Duodenal mucosa (tissue), 2 donors: ENCODE measurements at regions not wholly inside any gene's neighbourhood (a gene's known extent, or its start where the extent isn't known, plus 50 kb on each side); places are given as distances from the start of the nearest gene placed in this dataset.
"Not testable (repeated sequence)": the region's sequence is repeated elsewhere in the genome, so short reads cannot be mapped to it uniquely, and the experiment has no call there.

Source experiments
- H3K27ac ChIP-seq: one replicate; pipeline ENCODE4 v1.7.0; 2013; ENCODE audit warnings: low read depth, low read length
- H3K27me3 ChIP-seq, 2 donors: one replicate each; pipeline ENCODE4 v1.7.0; 2013; ENCODE audit warnings: low read length in 2 of 2, control low read depth in 1 of 2; ENCODE audit not compliant: insufficient read depth in 2 of 2, control insufficient read depth in 1 of 2
- H3K36me3 ChIP-seq, 2 donors: one replicate each; pipeline ENCODE4 v1.7.0; 2013; ENCODE audit warnings: low read length in 2 of 2, control low read depth in 1 of 2; ENCODE audit not compliant: insufficient read depth in 2 of 2, control insufficient read depth in 1 of 2
- H3K4me1 ChIP-seq, 2 donors: one replicate each; pipeline ENCODE4 v1.7.0; 2013; ENCODE audit warnings: low read length in 2 of 2, control low read depth in 1 of 2; ENCODE audit not compliant: insufficient read depth in 2 of 2, control insufficient read depth in 1 of 2
- H3K4me3 ChIP-seq, 2 donors: one replicate each; pipeline ENCODE4 v1.7.0; 2013; ENCODE audit warnings: low read length in 2 of 2, low read depth in 1 of 2
- H3K9ac ChIP-seq, 2 donors: one replicate each; pipeline ENCODE4 v1.7.0; 2013; ENCODE audit warnings: low read length in 2 of 2, low read depth in 1 of 2
- H3K9me3 ChIP-seq, 2 donors: one replicate each; pipeline ENCODE4 v1.7.0; 2013; ENCODE audit warnings: low read length in 2 of 2, control low read depth in 1 of 2; ENCODE audit not compliant: control insufficient read depth in 1 of 2

DNA sequence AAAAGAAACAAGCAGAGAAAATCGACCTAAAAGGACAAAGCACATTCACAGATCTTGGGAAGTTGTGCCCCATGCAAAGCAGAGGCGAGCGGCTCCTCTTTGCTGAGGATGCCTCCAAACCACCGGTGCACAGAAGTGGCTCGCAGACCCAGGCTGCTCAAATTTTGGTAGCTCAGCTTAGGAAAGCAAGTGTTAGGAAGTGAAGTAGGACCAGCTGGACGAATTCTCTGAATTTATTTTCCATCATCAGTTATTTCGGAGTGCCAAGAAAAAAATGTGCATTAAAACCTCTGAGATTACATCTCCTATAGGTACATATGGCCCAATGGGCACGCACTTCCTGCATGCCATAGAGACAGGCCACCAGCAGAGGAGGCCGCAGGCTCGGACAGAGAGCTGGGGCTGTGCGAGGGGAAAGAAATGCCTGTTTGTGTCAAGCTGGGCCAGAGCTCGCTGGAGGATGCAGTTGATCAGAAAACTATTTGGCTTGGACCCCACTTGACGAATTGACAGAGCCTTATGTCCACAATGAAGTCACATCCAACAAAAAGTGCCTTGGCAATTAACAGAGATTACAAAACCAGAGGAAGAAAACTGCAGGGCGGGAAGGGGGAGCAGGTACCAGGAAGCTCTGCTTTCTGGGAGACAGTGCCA is 122.3 kb upstream of the LYZL2 start:
- Histone ChIP-seq H3K27ac (no peak overlapping the region), H3K9ac (no peak overlapping the region), H3K27me3 (no peaks in the 10 kb centered on the region), H3K4me1 (no peaks in the 10 kb centered on the region), H3K36me3 (no peaks in the 10 kb centered on the region), H3K9me3 (no peaks in the 10 kb centered on the region), H3K4me3 (no peak overlapping the region)

GRCh38 chr10:30750971-30751677 is 121.6 kb upstream of the LYZL2 start:
- Histone ChIP-seq H3K9me3 (no peaks in the 10 kb centered on the region), H3K36me3 (no peaks in the 10 kb centered on the region), H3K4me1 (no peaks in the 10 kb centered on the region), H3K4me3 (no peak overlapping the region), H3K27ac (no peak overlapping the region), H3K27me3 (no peaks in the 10 kb centered on the region), H3K9ac (no peak overlapping the region)

DNA sequence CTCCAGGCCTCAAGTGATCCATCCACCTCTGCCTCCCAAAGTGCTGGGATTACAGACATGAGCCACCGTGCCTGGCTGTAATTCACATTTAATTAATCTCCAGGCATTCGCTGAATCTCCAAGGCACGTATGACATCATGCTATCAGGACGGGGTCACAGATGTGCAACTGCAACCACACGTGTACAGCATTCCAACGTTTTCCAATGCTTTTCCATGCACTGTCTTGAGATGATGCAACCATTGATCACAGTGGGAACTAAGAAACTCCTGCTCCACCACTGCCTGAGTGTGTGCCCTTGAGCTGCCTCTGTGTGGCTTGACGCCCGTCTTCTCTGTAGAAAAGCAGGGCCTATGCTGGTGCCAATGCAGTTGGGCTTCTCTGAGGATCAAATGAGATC is 119.8 kb upstream of the LYZL2 start:
- H3K9me3 ChIP-seq, result no peaks in the 10 kb centered on the region
- H3K9ac ChIP-seq, result no peak overlapping the region
- H3K36me3 ChIP-seq, result no peaks in the 10 kb centered on the region
- no peaks in the 10 kb centered on the region for H3K4me1 ChIP-seq
- no peak overlapping the region for H3K27ac ChIP-seq
- no peak overlapping the region for H3K4me3 ChIP-seq
- no peaks in the 10 kb centered on the region for H3K27me3 ChIP-seq

DNA sequence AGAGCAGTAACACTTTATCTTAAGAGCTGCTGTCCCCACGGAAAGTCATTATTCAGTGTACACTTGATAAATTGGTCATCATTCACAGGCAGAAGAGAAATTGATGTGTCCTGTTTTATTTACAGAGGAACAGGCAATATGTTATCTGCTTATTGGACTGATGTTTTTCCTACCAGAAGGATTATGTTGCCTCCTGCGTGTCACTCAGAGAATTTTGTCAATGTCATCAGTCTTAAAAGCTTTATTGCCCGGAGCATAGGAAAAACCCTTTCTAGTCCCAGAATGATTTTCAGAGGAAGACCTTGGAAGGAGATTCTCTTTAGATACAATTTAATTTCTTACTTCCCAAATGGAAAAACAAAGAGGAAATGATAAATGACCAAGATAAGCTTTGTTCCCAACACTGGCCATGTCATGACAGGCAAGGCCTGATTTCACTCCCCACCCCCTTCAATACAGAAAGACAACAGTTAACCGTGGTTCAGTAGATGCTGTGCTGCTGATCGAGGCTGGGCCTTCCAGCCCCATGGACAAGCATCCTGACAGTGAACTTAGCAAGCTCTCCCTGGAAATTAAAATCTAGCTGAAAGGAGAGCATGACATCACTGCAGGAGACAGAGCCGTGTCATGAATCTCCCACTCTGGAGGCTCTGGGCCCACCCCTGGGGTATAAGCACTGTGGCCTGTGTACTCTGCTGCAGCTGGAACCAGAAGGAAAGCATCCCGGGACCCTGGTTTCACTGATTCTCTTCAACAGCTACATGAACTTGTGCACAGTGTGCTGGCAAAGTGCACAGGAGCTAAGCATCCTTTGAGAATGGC is 118.8 kb upstream of the LYZL2 start:
- Histone ChIP-seq H3K27ac (no peak overlapping the region), H3K9me3 (no peaks in the 10 kb centered on the region), H3K4me1 (no peaks in the 10 kb centered on the region), H3K4me3 (no peak overlapping the region), H3K9ac (no peak overlapping the region), H3K27me3 (no peaks in the 10 kb centered on the region), H3K36me3 (no peaks in the 10 kb centered on the region)

DNA sequence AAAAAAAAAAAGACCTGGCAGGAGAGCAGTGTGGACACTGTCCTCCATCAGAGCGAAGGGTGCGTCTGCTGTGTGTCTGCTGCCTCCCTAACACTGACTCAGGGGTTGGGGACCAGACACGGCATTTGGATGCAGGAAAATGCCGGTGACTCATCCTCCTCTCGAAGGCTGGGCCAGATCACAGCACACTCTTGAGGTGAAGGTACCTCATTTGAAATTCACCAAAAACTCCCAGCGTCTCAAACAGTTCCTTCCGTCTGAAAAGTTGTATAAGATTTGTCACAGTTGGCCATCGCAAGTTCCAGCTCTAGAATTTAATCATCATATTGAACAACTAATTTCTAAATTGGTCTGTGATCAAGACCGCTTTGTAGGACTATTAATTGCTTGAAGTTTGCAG is 118.1 kb upstream of the LYZL2 start:
- no peaks in the 10 kb centered on the region for H3K4me1 ChIP-seq
- H3K9ac ChIP-seq, result no peak overlapping the region
- H3K27me3 ChIP-seq, result no peaks in the 10 kb centered on the region
- H3K4me3 ChIP-seq, result no peak overlapping the region
- no peaks in the 10 kb centered on the region for H3K36me3 ChIP-seq
- no peaks in the 10 kb centered on the region for H3K9me3 ChIP-seq
- no peak overlapping the region for H3K27ac ChIP-seq

DNA sequence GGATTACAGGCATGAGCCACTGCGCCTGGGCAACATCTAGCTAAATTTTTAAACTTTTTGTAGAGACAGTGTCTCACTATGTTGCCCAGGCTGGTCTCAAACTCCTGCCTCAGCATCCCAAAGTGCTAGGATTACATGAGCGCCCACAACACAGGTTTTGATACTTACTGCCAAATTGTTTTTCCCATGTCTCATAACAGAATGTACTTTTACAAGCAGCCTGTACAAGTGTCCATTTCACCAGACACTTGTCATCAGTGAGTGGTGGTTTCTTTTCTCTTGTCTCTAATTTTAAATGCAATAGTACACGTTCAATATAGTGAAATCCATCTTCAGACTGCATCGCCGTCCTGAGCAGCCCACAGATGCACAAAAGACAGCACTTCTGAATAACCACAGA is 116.4 kb upstream of the LYZL2 start:
- H3K36me3 ChIP-seq, result no peaks in the 10 kb centered on the region

GRCh38 chr10:30744106-30744505 is 114.6 kb upstream of the LYZL2 start:
- no peaks in the 10 kb centered on the region for H3K27me3 ChIP-seq
- H3K36me3 ChIP-seq, result no peaks in the 10 kb centered on the region
- H3K9ac ChIP-seq, result no peak overlapping the region
- no peaks in the 10 kb centered on the region for H3K4me1 ChIP-seq
- no peak overlapping the region for H3K27ac ChIP-seq
- H3K4me3 ChIP-seq, result no peak overlapping the region
- H3K9me3 ChIP-seq, result no peaks in the 10 kb centered on the region

More for the DNA sequence above, 116.4 kb upstream of the LYZL2 start:
- Histone ChIP-seq H3K27me3 (no peaks in the 10 kb centered on the region), H3K9me3 (no peaks in the 10 kb centered on the region), H3K4me3 (no peak overlapping the region), H3K4me1 (no peaks in the 10 kb centered on the region), H3K27ac (no peak overlapping the region), H3K9ac (no peak overlapping the region)

GRCh38 chr10:30743586-30743985 is 114.0 kb upstream of the LYZL2 start:
- Histone ChIP-seq H3K9ac (no peak overlapping the region), H3K36me3 (no peaks in the 10 kb centered on the region), H3K27ac (no peak overlapping the region), H3K27me3 (no peaks in the 10 kb centered on the region), H3K4me1 (no peaks in the 10 kb centered on the region), H3K4me3 (no peak overlapping the region), H3K9me3 (no peaks in the 10 kb centered on the region)

GRCh38 chr10:30742471-30742870 is 112.9 kb upstream of the LYZL2 start:
- Histone ChIP-seq H3K27ac (no peak overlapping the region), H3K9ac (no peak overlapping the region), H3K4me1 (no peaks in the 10 kb centered on the region), H3K36me3 (no peaks in the 10 kb centered on the region), H3K27me3 (no peaks in the 10 kb centered on the region), H3K4me3 (no peak overlapping the region), H3K9me3 (no peaks in the 10 kb centered on the region)

DNA sequence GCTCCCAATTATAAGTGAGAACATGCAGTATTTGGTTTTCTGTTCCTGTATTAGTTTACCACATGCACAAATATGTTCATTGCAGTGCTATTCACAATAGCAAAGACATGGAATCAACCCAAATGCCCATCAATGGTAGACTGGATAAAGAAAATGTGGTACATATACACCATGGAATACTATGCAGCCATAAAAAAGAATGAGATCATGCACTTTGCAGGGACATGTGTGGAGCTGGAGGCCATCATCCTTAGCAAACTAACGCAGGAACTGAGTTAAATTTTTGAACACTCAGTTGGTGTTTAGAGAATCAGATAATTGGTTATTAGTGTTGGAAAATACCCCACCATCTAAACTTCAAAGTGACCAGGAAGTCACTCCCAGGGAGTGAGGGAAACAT is 111.2 kb upstream of the LYZL2 start:
- not testable (repeated sequence) for H3K9ac ChIP-seq, H3K36me3 ChIP-seq, H3K4me3 ChIP-seq, H3K27ac ChIP-seq, H3K4me1 ChIP-seq, H3K9me3 ChIP-seq, H3K27me3 ChIP-seq
